HUES48 (cell line): ENCODE measurements at regions not wholly inside any gene's neighbourhood (a gene's known extent, or its start where the extent isn't known, plus 50 kb on each side); places are given as distances from the start of the nearest gene placed in this dataset.

Source experiments
- H3K27ac ChIP-seq: one replicate; pipeline ENCODE4 v1.7.0; 2013; ENCODE audit warnings: low read depth, low read length, inconsistent platforms
- H3K27me3 ChIP-seq: 2 replicates; pipeline ENCODE4 v1.6.1; 2013; ENCODE audit warnings: mild to moderate bottlenecking, low read length; ENCODE audit not compliant: control insufficient read depth, insufficient read depth
- H3K36me3 ChIP-seq: 2 replicates; pipeline ENCODE4 v1.6.1; 2013; ENCODE audit warnings: low read length; ENCODE audit not compliant: control insufficient read depth, insufficient read depth
- H3K4me1 ChIP-seq: 2 replicates; pipeline ENCODE4 v1.6.1; 2013; ENCODE audit warnings: mild to moderate bottlenecking, low read length; ENCODE audit not compliant: control insufficient read depth, insufficient read depth
- H3K4me3 ChIP-seq: 2 replicates; pipeline ENCODE4 v1.5.1; 2013; ENCODE audit warnings: mild to moderate bottlenecking, low read depth, low read length
- H3K9ac ChIP-seq: 2 replicates; pipeline ENCODE4 v1.6.1; 2013; ENCODE audit warnings: mild to moderate bottlenecking, low read depth, low read length, moderate library complexity
- H3K9me3 ChIP-seq: 2 replicates; pipeline ENCODE4 v1.6.1; 2013; ENCODE audit warnings: low read length; ENCODE audit not compliant: control insufficient read depth, insufficient read depth

- H3K4me3 ChIP-seq: no peak overlapping the region
- peaks cover 11% of the 10 kb centered on the region for H3K4me1 ChIP-seq
- no peaks in the 10 kb centered on the region; the same call in 1 of the 2 replicates for H3K27me3 ChIP-seq
- H3K9ac ChIP-seq: no peak overlapping the region
- no peaks in the 10 kb centered on the region for H3K36me3 ChIP-seq
- no peaks in the 10 kb centered on the region for H3K9me3 ChIP-seq
- no peak overlapping the region for H3K27ac ChIP-seq
Measured at GRCh38 chr1:18011703-18012102, 95.9 kb upstream of the IGSF21 start.

GRCh38 chr1:18012686-18013085, 94.9 kb upstream of the IGSF21 start:
- Histone ChIP-seq H3K4me3 (no peak overlapping the region), H3K36me3 (no peaks in the 10 kb centered on the region), H3K27ac (no peak overlapping the region), H3K27me3 (no peaks in the 10 kb centered on the region; the same call in 1 of the 2 replicates), H3K9ac (no peak overlapping the region), H3K9me3 (no peaks in the 10 kb centered on the region), H3K4me1 (peaks cover 11% of the 10 kb centered on the region)

GRCh38 chr1:18013216-18013615, 94.4 kb upstream of the IGSF21 start:
- Histone ChIP-seq H3K27ac (no peak overlapping the region), H3K4me1 (peaks cover 11% of the 10 kb centered on the region), H3K9me3 (no peaks in the 10 kb centered on the region), H3K4me3 (no peak overlapping the region), H3K9ac (no peak overlapping the region), H3K36me3 (no peaks in the 10 kb centered on the region), H3K27me3 (no peaks in the 10 kb centered on the region; the same call in 1 of the 2 replicates)

DNA sequence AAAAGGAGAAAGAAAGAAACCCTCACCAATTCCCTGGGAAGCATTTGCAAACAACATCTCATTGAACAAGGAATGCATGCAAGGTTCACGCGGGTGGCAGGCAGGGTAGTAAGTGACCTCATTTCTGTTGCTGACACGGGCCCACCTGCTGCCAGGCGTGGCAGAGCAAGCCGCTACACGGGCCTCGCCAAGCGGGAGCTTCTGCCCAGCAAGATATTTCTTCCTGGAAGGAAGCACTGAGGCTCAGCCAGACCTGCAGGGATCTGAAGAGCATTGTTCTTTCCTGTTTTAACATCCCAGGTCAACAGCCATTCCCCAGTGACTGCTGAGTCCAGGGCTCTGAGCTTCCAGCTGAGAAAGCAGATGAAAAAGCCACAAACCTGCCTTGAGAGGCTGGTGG, 91.9 kb upstream of the IGSF21 start:
- Histone ChIP-seq H3K4me1 (no peaks in the 10 kb centered on the region), H3K9me3 (no peaks in the 10 kb centered on the region), H3K27ac (no peak overlapping the region), H3K36me3 (no peaks in the 10 kb centered on the region), H3K9ac (no peak overlapping the region), H3K4me3 (no peak overlapping the region), H3K27me3 (no peaks in the 10 kb centered on the region; the same call in 1 of the 2 replicates)

- no peaks in the 10 kb centered on the region for H3K4me1 ChIP-seq
- no peaks in the 10 kb centered on the region for H3K9me3 ChIP-seq
- no peaks in the 10 kb centered on the region for H3K36me3 ChIP-seq
- no peak overlapping the region for H3K27ac ChIP-seq
- no peak overlapping the region for H3K4me3 ChIP-seq
- H3K27me3 ChIP-seq: no peaks in the 10 kb centered on the region; the same call in 1 of the 2 replicates
- no peak overlapping the region for H3K9ac ChIP-seq
Measured at GRCh38 chr1:18018366-18018765, 89.2 kb upstream of the IGSF21 start.

DNA sequence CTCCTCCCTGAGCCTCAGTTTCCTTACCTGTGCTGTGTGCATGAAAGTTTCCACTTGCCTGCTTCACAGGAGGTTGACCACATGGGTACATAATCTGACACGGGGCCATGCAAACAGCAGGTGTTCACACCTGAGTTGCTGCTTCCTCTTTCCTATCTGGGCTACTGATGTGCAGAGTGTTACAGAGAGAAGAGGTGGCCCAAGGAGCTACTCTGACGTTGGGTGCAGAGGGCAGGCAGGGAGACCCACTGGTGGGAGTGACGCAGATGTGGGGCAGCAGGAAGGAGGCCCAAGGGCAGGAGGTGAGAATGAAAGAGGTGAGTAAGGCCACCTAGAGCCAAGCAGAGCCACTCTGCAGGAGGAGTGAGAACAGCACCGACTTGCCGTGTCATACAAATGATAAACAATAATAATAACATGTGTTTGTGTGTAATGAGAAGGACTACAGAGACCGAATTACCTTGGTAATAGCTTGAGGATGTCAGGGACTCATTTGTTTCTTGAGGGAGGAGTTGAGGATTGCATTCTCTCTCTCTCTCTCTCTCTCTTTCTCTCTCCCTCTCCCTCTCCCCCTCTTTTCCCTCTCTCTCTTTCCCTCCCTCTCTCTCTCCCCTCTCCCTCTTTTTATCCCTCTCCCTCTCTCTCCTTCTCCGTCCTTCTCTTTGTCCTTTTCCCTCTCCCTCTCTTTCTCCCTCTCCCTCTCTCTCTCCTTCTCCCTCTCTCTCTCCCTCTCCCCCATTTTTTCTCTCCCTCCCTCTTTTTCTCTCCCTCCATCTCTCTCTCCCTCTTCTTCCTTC, 87.4 kb upstream of the IGSF21 start:
- H3K9me3 ChIP-seq: no peaks in the 10 kb centered on the region
- H3K4me1 ChIP-seq: no peaks in the 10 kb centered on the region
- H3K27me3 ChIP-seq: no peaks in the 10 kb centered on the region; the same call in 1 of the 2 replicates
- no peak overlapping the region for H3K27ac ChIP-seq
- H3K36me3 ChIP-seq: no peaks in the 10 kb centered on the region
- H3K9ac ChIP-seq: no peak overlapping the region
- no peak overlapping the region for H3K4me3 ChIP-seq

DNA sequence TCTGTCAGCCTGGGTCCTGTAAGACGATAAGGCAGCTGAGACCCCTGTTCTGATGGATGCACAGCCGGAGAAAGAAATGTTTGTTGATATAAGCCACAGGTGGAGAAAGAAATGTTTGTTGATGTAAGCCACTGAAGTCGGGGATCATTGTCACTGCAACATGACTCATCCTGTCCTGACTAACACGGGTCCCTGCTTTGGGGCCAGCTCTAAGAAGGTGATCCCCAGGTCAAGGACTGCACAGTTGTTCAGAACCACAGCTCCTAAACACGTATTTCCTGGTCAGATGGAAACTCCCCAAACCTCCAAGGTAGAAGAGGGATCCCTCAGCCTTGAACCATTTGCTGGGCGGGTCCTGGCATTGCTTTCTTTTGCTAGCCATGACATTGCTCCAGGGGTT, 86.4 kb upstream of the IGSF21 start:
- Histone ChIP-seq H3K27me3 (no peaks in the 10 kb centered on the region), H3K4me1 (no peaks in the 10 kb centered on the region), H3K36me3 (no peaks in the 10 kb centered on the region), H3K27ac (no peak overlapping the region), H3K9ac (no peak overlapping the region), H3K9me3 (no peaks in the 10 kb centered on the region), H3K4me3 (no peak overlapping the region)

- Histone ChIP-seq H3K36me3 (no peaks in the 10 kb centered on the region), H3K27me3 (peaks cover 3% of the 10 kb centered on the region; the same call in 1 of the 2 replicates), H3K4me1 (no peaks in the 10 kb centered on the region), H3K9ac (no peak overlapping the region), H3K4me3 (no peak overlapping the region), H3K9me3 (no peaks in the 10 kb centered on the region), H3K27ac (no peak overlapping the region)
Measured at GRCh38 chr1:18032172-18032859, 75.3 kb upstream of the IGSF21 start.

DNA sequence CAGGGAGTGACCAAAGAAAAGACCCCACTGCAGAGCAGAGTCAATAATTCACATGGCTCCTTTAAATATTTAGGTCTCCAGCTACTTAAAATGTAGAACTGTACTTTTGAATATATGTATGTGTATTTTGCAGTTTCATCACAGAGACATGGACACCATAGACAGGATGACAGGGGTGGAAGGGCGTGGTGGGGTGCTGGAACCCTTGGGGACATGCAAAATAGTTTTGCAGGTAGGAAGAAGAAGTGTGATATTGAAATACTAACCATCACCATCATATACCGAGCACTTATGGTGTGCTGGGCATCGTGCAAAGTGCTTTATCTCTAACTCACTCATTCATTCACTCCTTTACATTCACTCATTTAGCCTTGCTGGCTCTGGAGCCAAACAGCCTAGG, 72.5 kb upstream of the IGSF21 start:
- Histone ChIP-seq H3K4me3 (no peak overlapping the region), H3K9me3 (no peaks in the 10 kb centered on the region), H3K36me3 (no peaks in the 10 kb centered on the region), H3K27me3 (peaks cover 3% of the 10 kb centered on the region; the same call in 1 of the 2 replicates), H3K27ac (no peak overlapping the region), H3K9ac (no peak overlapping the region), H3K4me1 (no peaks in the 10 kb centered on the region)

GRCh38 chr1:18037651-18038050, 69.9 kb upstream of the IGSF21 start:
- Histone ChIP-seq H3K9me3 (no peaks in the 10 kb centered on the region), H3K27ac (no peak overlapping the region), H3K9ac (no peak overlapping the region), H3K27me3 (0 out of 2 replicates have a peak, but pooled peaks cover 3% of the 10 kb centered on the region), H3K36me3 (no peaks in the 10 kb centered on the region), H3K4me3 (no peak overlapping the region), H3K4me1 (no peaks in the 10 kb centered on the region)

- no peaks in the 10 kb centered on the region for H3K9me3 ChIP-seq
- no peak overlapping the region for H3K4me3 ChIP-seq
- H3K27ac ChIP-seq: no peak overlapping the region
- no peaks in the 10 kb centered on the region for H3K36me3 ChIP-seq
- H3K4me1 ChIP-seq: no peaks in the 10 kb centered on the region
- H3K9ac ChIP-seq: no peak overlapping the region
- H3K27me3 ChIP-seq: 0 out of 2 replicates have a peak, but pooled peaks cover 5% of the 10 kb centered on the region
Measured at GRCh38 chr1:18038051-18038450, 69.5 kb upstream of the IGSF21 start.
